GM21515 (cell line): ENCODE measurements at regions not wholly inside any gene's neighbourhood (a gene's known extent, or its start where the extent isn't known, plus 50 kb on each side); places are given as distances from the start of the nearest gene placed in this dataset.

Experiments
- ATAC-seq: cut with Tn5 transposase; IDR thresholded peaks from one replicate; pipeline ENCODE4 v1.9.1; 2021; ENCODE audit not compliant: unreplicated experiment

GRCh38 chr6:91442342-91442741 is 855.5 kb upstream of the MAP3K7 start:
- no peak for ATAC-seq

- ATAC-seq = no peak
Observed at GRCh38 chr6:91438570-91438969, 851.7 kb upstream of the MAP3K7 start.

- no peak for ATAC-seq
Observed at GRCh38 chr6:91437315-91437729, 850.5 kb upstream of the MAP3K7 start.

GRCh38 chr6:91436448-91436847 is 849.6 kb upstream of the MAP3K7 start:
- ATAC-seq = no peak

GRCh38 chr6:91435630-91436029 is 848.8 kb upstream of the MAP3K7 start:
- ATAC-seq = no peak

- ATAC-seq = no peak
Observed at GRCh38 chr6:91434576-91434975, 847.7 kb upstream of the MAP3K7 start.

- ATAC-seq = no peak
Observed at GRCh38 chr6:91433660-91434534, 847.0 kb upstream of the MAP3K7 start.

GRCh38 chr6:91428953-91429560 is 842.2 kb upstream of the MAP3K7 start:
- no peak for ATAC-seq

- no peak for ATAC-seq
Observed at GRCh38 chr6:91428296-91428695, 841.4 kb upstream of the MAP3K7 start.

- no peak for ATAC-seq
Observed at GRCh38 chr6:91420243-91420642, 833.4 kb upstream of the MAP3K7 start.

GRCh38 chr6:91415031-91415605 is 828.2 kb upstream of the MAP3K7 start:
- no peak for ATAC-seq

GRCh38 chr6:91412532-91412931 is 825.7 kb upstream of the MAP3K7 start:
- no peak for ATAC-seq

GRCh38 chr6:91407706-91408105 is 820.8 kb upstream of the MAP3K7 start:
- no peak for ATAC-seq

- ATAC-seq = no peak
Observed at GRCh38 chr6:91392951-91393350, 806.1 kb upstream of the MAP3K7 start.

GRCh38 chr6:91387290-91388059 is 800.6 kb upstream of the MAP3K7 start:
- no peak for ATAC-seq

GRCh38 chr6:91386204-91386603 is 799.3 kb upstream of the MAP3K7 start:
- ATAC-seq = no peak

- no peak for ATAC-seq
Observed at GRCh38 chr6:91383207-91383606, 796.3 kb upstream of the MAP3K7 start.

GRCh38 chr6:91376686-91377085 is 789.8 kb upstream of the MAP3K7 start:
- ATAC-seq = no peak

- ATAC-seq = no peak
Observed at GRCh38 chr6:91366781-91367180, 779.9 kb upstream of the MAP3K7 start.

GRCh38 chr6:91358986-91359385 is 772.1 kb upstream of the MAP3K7 start:
- no peak for ATAC-seq

GRCh38 chr6:91352878-91353277 is 766.0 kb upstream of the MAP3K7 start:
- ATAC-seq = no peak
